SIG-M5 treated with dmso at 0.1 percent for 504 hours (cell line): ENCODE measurements at regions not wholly inside any gene's neighbourhood (a gene's known extent, or its start where the extent isn't known, plus 50 kb on each side); places are given as distances from the start of the nearest gene placed in this dataset.
A peak's percentile ranks its signal among the peaks of the same experiment; 100 is the strongest.

Experiments used
- DNase-seq: peaks from one replicate; lab custom pipeline; 2025; ENCODE audit not compliant: unreplicated experiment; lab: John Stamatoyannopoulos, UW

DNA sequence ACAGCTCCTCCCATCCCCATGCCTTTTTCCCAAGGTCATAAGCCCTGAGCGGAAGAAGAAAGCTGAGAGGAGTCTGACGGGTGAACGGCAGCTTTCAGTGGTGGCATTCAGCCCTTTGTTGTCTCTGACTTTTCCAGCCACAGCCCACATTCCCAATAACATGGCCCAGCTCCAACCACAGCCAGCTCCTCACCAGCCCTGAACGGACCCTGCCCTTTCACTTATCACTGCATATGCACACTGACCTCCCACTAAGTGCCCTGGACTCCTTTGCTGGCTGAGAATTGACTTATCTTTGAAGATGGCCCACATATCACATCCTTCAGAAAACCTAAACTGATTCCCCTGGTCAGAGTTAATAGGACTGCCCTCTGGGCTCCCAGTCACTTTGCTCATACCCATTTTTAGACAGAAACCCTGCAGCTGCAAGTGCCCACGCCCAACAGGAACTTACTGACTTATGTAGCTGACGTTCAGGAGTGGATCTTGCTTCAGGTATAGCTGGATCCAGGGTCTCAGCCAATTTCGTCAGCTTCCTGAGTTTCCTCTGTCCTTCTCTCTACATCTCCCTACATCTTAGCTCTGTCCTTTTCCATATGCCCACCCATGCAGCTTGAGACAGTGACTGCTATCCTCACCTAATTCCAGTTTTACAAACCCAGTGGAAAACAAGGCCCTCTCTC, 348.5 kb upstream of the PROK2 start:
- no peak for DNase-seq

DNA sequence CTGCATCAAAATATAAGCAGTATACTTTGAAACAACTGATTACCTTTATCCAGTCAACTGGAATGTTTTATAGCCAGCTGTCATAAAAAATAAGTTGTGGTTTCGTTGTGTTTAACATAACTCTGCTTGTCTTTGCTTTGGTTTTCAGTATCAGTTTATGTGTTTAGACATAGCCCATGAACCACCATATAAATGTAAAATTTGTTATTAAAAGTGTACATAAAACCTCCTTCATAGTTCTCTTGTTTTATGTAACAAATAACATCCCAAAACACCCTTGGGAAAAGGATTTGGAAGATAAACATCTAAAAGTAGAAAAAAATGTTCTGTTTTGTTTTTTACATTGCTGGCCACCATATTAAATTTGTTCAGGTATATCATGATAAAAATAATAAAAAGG, 347.0 kb upstream of the PROK2 start:
- no peak for DNase-seq

DNA sequence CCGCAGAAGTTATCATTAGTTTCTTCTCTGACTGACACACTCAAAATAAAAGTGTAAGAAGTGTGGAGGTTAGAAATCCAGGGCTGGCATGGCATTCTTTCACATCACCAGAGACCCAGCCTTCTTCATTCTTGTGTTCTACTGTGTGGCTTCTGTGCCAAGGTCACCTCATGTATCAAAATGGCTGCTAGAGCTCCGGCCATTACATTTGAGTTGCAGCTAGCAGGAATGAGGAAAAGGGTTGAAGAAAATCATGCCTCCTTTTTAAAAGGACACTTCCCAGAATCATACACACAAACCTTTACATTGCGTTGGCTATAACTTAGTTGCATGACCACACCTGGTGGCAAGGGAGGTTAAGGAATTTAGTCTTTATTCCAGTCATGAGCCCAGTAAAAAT, 345.6 kb upstream of the PROK2 start:
- no peak for DNase-seq

DNA sequence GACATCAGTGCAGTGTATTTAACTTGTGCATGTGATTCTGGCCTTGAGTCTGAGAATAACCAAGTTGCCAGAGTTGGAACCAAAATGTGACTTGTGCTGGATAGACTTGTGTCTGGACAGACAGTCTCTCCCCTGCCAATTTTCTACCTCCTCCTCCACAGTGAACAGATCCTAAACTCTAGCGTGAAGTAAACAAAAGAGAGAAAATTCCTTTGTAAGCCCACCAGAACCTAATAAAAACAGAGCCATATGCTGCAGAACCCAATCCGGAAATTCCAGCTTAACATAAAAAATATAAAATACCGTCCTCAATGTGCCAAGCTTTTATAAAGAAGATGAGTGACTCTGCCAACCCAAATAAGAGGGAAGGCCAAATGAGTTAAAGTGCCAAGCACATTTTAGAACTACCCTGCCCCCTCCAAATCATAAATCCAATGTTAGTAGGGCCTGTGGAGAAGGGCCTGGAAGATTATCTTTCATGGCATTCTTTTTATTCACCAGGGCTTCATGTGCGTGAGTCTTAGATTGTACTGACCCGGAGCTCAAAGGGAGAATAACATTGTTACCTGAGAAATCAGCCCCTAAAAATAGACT, 344.6 kb upstream of the PROK2 start:
- no peak for DNase-seq

DNA sequence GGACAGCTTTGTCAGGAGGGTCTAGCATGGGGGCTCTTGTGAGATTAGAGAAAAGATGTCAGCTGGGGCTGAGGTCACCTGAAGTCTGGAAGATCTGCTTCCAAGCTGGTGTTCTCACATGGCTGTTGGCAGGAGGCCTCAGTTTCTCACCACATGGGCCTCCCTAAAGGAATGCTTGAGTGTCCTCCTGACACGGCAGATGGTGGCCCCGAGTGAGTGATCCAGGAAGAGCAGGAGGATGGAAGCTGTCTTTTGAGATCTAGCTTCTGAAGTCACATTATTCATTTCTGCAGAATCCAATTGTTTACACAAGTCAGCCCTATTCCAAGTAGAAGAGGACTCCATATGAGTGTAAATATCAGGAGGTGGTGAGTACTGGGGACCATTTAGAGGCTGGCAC, 344.0 kb upstream of the PROK2 start:
- no peak for DNase-seq

DNA sequence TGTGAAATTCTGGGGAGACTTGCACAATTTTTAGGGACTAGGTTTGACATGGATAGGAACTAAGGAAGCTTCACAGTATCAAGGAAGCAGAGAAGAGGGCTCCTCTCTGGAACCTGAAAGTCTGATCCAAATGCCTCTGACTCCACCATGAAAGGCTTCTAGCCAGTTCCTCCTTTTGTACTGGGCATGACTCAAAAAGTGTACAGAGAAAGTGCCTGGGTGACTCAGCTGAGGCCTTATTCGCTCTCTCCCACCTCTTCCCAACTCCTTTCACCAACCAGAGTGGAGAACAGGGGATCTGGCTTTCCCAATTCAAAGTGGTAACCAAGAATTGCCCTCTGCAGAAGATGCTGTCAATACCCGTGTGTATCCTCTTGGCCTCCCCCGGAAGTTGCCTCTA, 342.9 kb upstream of the PROK2 start:
- DNase-seq: peak; percentile 24

DNA sequence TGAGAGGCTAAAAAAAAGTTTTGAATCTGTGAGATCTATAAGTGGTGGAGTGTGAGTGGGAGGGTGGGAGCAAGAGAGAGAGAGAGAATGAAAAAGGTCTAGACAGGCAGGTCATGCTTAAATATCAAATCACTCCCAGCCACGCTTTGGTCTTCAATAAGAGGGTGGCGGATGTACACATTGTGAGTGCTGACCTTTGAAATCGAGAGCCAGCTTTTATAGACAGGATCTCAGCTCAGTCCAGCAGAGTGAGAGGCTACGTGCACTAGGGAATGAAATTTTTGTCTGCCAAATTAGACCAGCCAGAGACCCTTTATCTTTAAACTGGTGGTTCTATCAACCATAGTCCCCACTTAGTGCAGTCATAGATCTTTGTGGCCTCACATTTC, 342.3 kb upstream of the PROK2 start:
- DNase-seq: no peak

DNA sequence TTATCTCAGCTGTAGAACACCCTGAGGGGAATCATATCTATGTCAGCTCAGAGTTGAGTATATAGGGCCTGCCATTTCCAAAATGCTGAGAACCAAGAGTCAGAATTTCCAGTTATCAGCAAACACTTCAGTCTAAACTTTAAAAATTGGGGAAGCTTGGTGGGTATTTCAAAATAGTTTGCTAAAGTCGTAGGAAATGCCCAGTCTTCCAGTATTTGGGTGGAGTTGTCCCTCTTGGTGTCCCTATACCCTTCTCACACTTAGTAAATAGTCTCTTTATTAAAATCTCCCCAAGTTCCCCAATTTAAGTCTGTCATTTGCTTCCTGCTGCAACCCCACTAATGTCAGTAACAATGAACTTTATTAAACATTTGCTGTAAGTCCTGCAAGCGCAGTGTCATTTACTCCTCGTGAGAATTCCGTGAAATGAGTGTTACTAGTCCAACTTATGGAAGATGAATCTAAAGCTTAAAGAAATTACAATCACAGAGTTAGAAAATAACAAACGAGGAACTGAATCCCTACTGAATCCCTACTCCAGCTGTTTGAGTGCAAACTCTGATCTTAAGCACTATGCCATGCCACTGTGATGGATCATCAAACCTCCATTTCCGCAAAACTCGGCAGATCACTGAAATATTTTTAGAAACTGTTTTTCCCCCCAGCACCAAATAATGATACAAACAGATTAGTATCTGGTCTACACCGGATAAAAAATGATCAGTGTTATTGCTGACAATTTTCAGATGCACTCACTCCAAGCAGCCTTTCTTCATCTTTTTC, 341.7 kb upstream of the PROK2 start:
- DNase-seq: no peak

DNA sequence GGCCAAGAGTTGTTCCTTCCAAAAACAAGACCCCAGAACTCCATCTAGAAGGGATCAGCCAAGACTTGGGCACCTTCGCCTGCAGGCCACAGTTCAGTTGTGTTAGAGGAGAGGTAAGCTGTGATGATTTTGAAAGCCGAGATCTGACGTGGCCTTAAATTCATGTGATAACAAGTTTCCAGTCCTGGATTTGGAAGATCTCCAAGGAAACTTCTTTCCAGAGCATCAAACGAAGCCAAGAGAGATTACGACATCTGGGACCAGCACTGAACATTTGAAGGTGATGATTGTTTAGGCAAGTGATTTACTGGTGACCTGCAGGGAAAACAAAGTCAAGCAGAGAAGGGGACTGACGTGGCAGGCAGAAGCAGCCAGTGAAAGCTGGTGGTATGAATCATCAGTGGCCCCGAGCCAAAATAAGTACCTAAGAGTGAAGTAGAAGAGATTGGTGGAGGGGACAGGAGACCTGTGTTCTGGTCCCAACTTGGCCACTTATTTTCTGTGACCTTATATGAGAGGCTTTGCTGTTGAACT, 339.0 kb upstream of the PROK2 start:
- peak; percentile 13 for DNase-seq

DNA sequence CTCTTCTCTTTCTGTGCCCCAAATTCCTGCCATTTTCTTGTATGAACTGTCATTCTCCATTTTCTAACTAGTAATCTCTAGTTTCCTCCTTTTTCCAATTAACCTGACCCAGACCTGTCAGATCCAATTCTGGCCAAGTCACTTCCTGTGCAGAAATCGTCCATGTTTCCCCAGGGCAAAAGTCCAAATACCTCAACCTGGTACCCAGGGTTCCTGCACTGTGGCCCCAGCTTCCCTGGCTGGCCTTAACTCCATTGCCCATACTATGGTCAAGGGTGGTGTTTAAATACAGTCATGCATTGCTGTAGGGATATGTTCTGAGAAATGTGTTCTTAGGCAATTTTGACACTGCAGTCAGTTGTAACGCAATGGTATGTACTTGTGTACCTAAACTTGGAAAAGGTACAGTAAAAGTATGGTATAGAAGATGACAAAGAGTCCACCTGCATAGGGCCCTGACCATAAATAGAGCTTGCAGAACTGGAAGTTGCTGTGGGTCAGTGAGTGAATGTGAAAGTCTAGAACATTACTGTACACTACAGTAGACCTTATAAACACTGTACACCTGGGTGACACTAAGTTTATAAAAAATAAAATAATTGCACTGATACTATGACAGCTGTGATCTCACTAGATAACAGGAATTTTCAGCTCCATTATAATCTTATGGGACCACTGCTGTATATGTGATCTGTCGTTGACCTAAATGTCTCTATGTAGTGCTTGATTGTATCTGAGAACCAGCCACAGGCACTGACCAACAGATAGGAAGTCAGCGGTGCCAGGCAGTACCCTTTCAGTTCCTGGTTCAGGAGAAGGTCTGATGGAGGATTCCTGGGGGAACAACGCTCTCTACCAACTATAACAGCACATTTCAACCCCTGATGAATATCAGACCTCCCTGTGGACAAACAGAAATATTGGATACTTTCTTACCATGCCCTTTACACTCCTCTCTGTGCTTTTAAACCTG, 336.1 kb upstream of the PROK2 start:
- no peak for DNase-seq

DNA sequence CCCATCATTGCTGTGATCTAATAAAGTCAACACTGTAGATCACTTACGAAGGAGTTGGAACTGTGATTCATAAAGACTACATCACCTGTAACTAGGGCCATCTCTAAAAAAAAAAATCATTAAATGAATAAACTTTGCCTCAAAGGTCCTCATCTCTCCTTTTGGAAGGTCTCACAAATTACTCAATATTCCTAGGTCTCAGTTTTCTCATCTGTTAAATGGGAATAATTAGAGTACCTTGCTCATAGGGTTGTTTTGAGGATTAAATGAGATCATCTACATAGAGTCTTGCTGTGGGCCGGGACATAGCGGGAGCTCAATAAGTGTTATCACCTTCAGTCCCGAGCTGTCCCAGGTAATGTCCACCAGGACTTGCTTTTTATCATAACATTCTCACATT, 335.1 kb upstream of the PROK2 start:
- no peak for DNase-seq

DNA sequence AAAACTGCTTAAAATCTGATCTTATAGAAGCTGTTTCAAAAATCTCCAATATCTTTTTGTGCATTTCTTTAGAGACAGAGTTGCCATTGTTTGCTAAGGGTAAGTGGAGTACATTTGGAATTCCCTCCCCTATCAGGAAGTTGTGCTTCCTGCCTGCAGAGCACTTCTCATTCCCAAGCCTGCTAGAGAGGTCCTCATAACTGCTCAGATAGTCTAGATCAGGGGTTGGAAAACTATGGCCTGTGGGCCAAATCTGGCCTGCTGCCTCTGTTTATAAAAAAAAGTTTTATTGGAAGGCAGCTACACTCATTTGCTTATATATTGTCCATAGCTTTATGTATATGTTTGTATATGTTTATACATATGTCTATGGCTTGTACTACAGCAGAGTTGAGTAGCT, 333.7 kb upstream of the PROK2 start:
- DNase-seq: no peak

DNA sequence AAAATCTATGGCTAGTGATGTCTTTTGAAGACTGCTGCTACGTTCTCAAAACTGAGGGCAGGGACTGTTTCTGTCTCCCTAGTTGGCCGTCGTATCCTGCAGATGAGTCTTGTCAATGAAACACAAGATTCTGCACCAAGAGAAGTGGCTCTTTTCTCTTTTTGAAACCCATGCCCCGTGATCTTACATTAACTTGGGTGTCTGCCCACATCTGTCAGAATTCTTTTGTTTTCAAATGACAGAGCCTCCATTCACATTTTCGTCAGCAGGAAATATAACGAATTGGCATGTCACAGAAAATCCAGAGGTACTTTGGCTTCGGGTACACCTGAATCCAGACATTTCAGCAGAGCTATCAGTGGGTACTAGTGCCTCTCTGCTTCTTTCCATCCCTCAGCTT, 331.3 kb upstream of the PROK2 start:
- no peak for DNase-seq

DNA sequence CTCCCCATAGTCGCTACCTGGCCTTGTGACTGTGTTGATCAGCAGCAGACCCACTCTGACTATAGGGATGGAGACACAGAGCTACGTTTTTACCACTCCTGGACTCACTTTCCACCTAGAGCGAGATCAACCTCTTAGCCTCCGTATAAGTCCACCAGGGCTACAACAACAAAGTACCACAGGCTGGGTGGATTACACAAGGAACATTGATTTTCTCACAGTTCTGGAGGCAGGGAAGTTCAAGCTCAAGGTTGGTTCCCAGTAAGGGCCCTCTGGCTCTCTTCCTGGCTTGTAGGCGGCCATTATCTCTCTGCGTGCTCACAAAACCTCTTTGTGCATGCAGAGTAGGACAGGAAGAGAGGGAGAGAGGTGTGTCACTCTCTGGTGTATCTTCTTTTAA, 330.4 kb upstream of the PROK2 start:
- no peak for DNase-seq

DNA sequence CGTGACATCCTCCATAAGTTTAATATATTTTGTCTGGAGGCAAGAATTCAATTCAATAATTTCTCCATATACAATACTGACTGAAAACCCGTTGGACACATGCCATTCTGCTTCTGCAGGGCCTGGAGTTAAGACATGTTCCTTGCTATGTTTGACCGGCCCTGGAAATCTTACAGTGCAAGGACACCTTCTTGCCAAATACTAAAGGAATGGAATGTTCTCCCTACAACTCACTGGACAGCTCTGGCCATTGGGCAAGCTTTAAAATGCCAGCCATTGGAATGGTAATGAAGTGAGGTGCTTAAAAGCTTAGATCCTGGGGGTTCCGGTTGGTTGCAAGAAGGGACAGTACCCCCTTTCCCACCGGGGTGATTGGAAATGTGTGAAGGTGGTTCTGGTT, 329.8 kb upstream of the PROK2 start:
- DNase-seq: no peak

DNA sequence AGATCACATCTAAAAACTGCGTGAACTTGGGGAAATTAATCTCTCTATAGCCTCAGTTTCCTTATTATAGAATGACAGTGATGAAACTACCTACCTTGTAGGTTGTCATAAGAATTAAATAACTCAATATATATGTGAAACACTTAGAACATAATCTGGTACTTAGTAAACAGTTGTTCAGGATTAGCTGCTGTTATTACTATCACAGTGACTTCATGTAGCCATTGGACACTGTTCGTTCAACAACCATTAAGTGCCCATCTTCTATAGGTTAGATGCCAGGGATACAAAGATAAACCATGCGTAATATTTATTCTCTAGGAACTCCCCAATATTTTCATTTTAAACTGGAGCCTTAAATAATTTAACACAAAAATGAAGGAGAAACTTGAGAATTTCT, 329.0 kb upstream of the PROK2 start:
- no peak for DNase-seq

DNA sequence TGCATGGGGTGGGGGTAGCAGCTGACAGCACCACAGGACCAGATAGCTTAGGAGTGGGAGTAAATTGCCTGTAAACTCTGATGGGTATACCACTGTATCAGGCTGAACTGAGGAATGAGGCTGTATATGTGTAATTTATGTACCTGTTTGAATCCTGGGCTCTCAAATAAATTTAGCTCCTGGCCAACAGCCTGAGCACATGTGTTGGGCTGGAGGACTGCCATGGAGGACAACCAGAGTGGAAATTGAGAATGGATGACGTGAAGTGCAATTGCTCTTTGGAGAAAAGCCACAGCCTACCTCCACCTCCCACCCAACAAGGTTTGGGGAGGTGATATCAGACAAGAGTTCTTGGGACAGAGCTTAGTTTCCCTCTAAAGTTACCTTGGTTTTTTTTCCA, 328.6 kb upstream of the PROK2 start:
- no peak for DNase-seq

DNA sequence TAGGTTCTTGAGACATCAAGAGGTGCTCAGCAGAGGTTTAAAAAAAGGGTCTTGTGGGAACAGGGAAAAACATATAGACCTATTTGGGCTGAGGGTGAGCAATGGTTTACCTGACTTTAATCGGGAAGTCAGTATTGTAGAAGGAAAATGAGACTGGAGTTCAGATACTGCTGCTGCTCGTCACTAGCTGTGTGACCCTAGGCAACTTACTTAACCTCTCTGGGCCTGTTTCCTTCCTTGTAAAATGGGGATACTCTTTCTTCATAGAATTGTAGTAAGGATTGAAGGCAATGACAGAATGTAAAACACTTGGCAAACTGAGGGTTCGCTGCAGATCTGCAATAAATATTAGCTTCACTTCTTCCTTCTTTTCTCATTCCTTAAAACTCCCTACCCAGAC, 327.5 kb upstream of the PROK2 start:
- DNase-seq: no peak

DNA sequence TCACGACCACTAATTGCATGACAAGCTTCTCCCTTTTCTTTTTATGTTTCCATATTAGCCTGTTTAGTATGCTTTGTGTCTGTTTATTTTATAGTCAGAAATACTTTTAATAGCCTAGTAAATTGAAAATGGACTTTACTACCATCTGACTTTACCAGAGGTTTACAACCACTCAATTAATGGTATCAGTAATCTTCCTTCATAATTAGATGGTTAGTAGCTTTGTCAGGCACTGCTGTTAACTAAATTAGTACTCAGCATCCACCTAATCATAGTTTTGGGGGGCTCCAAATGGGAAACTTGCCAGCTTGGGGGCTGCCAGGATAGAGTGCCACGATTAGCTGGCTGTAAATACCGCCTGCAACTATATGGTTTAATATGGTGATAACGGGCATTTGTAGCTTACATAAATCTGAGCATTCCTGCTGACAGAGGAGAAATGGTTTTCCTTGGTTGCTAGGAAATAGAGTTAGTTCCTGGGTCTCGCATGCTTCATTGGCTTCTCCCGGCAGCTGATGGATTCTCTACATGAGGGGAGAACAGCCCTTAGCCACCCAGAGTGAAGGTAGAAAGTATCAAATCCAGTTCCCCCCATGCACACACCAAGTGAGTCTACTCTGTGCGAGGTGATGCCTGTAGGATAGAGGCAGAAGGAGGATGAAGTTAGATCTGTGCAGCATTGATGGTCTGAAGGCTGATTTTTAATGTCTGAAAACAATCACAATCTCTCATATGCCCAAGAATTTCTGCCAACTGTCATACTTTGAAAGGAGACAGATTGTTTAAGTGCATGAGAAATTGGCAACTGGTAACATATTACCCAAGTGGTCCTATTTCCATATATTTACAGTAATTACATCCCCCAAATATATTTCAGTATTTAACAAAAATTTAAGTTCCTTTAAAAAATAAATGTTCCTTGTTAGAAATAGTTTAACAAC, 326.6 kb upstream of the PROK2 start:
- no peak for DNase-seq
